Gastroesophageal sphincter (tissue), 3 donors: ENCODE measurements at regions not wholly inside any gene's neighbourhood (a gene's known extent, or its start where the extent isn't known, plus 50 kb on each side); places are given as distances from the start of the nearest gene placed in this dataset.

Source experiments
- CTCF ChIP-seq, 4 experiments: fragments of 200-600 bp in 2 of 4; fragments of 450-650 bp in 2 of 4; sonication (generic) in 1 of 4; IDR thresholded peaks; one replicate each; pipeline ENCODE4 v1.5.1; 2017 to 2019; ENCODE audit warnings: antibody characterized with exemption in 4 of 4, mild to moderate bottlenecking in 2 of 4, moderate library complexity in 2 of 4
- POLR2A ChIP-seq, 2 donors: fragments of 450-650 bp; IDR thresholded peaks; one replicate each; pipeline ENCODE4 v1.6.1; 2017; ENCODE audit warnings: antibody characterized with exemption in 2 of 2, mild to moderate bottlenecking in 2 of 2, moderate library complexity in 1 of 2
- POLR2AphosphoS5 ChIP-seq: sonication (generic); formaldehyde crosslinking; IDR thresholded peaks from one replicate; pipeline ENCODE4 v1.6.1; 2017; ENCODE audit warnings: antibody characterized with exemption

- TF ChIP-seq CTCF (IDR thresholded peaks at IDR 0.05) (no peak), POLR2AphosphoS5 (no peak), POLR2A (IDR thresholded peaks at IDR 0.05) (no peak)
These were observed 750.2 kb downstream of the TMEM121 start for GRCh38 chr14:106276326-106277267.
